Naive B cell (primary cell): ENCODE measurements at regions not wholly inside any gene's neighbourhood (a gene's known extent, or its start where the extent isn't known, plus 50 kb on each side); places are given as distances from the start of the nearest gene placed in this dataset.
A peak's percentile ranks its signal among the peaks of the same experiment; 100 is the strongest.

Experiments
- ATAC-seq, 2 donors: fragments of 150-1000 bp; cut with Tn5 transposase; 2 replicates each; pipeline ENCODE4 v1.10.0; 2021; ENCODE audit warnings: low read depth in 2 of 2, mild to moderate bottlenecking in 2 of 2, moderate library complexity in 2 of 2
- DNase-seq: peaks from one replicate; pipeline ENCODE4 v3.0.0; 2022
- H3K27ac Mint-ChIP-seq, 6 donors: one replicate each; pipeline ENCODE4 v1.8.0; 2020 to 2022; ENCODE audit warnings: mild to moderate bottlenecking in 6 of 6, mixed read lengths in 6 of 6, moderate library complexity in 5 of 6, inconsistent platforms in 2 of 6
- H3K27me3 Mint-ChIP-seq, 3 donors: one replicate each; pipeline ENCODE4 v1.8.0; 2021 to 2022; ENCODE audit warnings: mixed read lengths in 3 of 3, mild to moderate bottlenecking in 1 of 3
- H3K36me3 Mint-ChIP-seq, 2 donors: one replicate each; pipeline ENCODE4 v1.8.0; 2020 to 2022; ENCODE audit warnings: mixed read lengths in 2 of 2, inconsistent platforms in 1 of 2, mild to moderate bottlenecking in 1 of 2
- H3K4me1 Mint-ChIP-seq, 3 donors: one replicate each; pipeline ENCODE4 v1.8.0; 2020 to 2022; ENCODE audit warnings: mixed read lengths in 3 of 3, inconsistent platforms in 1 of 3, mild to moderate bottlenecking in 1 of 3, moderate library complexity in 1 of 3
- H3K4me3 Mint-ChIP-seq, 8 donors: one replicate each; pipeline ENCODE4 v1.8.0; 2020 to 2022; ENCODE audit warnings: mild to moderate bottlenecking in 8 of 8, mixed read lengths in 8 of 8, moderate library complexity in 8 of 8, inconsistent platforms in 2 of 8
- H3K9me3 Mint-ChIP-seq, 7 donors: one replicate each; pipeline ENCODE4 v1.8.0; 2020 to 2022; ENCODE audit warnings: mixed read lengths in 7 of 7, mild to moderate bottlenecking in 5 of 7, inconsistent platforms in 2 of 7, moderate library complexity in 1 of 7

GRCh38 chr2:240347949-240348500 is 87.4 kb upstream of the GPC1 start:
- H3K4me3 Mint-ChIP-seq: no peak overlapping the region
- no peak for DNase-seq
- H3K27me3 Mint-ChIP-seq: peaks cover 0 to 24% (median 23%) of the 10 kb centered on the region in 3 donors
- H3K4me1 Mint-ChIP-seq: no peaks in the 10 kb centered on the region
- ATAC-seq: no peak
- peaks cover 0 to 8% (median 0%) of the 10 kb centered on the region in 7 donors for H3K9me3 Mint-ChIP-seq
- no peaks in the 10 kb centered on the region for H3K36me3 Mint-ChIP-seq
- H3K27ac Mint-ChIP-seq: no peak overlapping the region

DNA sequence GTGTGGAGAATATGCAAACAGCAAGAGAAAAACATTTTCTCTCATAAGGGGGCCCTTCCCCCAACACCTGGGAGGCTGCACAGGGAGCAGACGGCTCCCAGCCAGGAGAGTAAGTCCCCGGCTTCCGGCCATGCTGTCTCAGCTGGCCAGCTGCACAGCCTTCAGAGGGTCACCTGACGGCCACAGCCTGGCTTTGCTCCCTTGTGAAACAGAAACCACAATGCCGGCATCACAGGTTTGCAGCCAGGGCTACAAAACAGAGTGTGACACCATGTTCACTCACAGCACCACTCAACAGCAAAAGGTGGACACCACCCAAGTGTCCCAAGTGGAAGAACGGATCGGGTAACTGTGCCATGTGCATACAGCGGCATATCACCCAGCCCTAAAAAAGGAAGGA is 86.9 kb upstream of the GPC1 start:
- peaks cover 0 to 8% (median 0%) of the 10 kb centered on the region in 7 donors for H3K9me3 Mint-ChIP-seq
- no peaks in the 10 kb centered on the region for H3K4me1 Mint-ChIP-seq
- ATAC-seq (no peak), DNase-seq (no peak)
- no peak overlapping the region for H3K27ac Mint-ChIP-seq
- H3K4me3 Mint-ChIP-seq: no peak overlapping the region
- peaks cover 0 to 24% (median 23%) of the 10 kb centered on the region in 3 donors for H3K27me3 Mint-ChIP-seq
- H3K36me3 Mint-ChIP-seq: no peaks in the 10 kb centered on the region

GRCh38 chr2:240349133-240350005 is 86.1 kb upstream of the GPC1 start:
- H3K9me3 Mint-ChIP-seq: peaks cover 0 to 8% (median 0%) of the 10 kb centered on the region in 7 donors

GRCh38 chr2:240350006-240350355 is 85.5 kb upstream of the GPC1 start:
- ATAC-seq (no peak), DNase-seq (no peak)
- H3K36me3 Mint-ChIP-seq: no peaks in the 10 kb centered on the region
- H3K4me1 Mint-ChIP-seq: no peaks in the 10 kb centered on the region
- H3K27me3 Mint-ChIP-seq: peaks cover 0 to 28% (median 24%) of the 10 kb centered on the region in 3 donors
- peaks cover 0 to 8% (median 0%) of the 10 kb centered on the region in 7 donors for H3K9me3 Mint-ChIP-seq
- H3K27ac Mint-ChIP-seq: no peak overlapping the region
- H3K4me3 Mint-ChIP-seq: peak overlapping the region in 1 of 8 donors; percentile 35

More at GRCh38 chr2:240349133-240350005, 86.1 kb upstream of the GPC1 start:
- H3K36me3 Mint-ChIP-seq: no peaks in the 10 kb centered on the region
- H3K27ac Mint-ChIP-seq: no peak overlapping the region
- no peak for DNase-seq
- no peaks in the 10 kb centered on the region for H3K4me1 Mint-ChIP-seq
- no peak overlapping the region for H3K4me3 Mint-ChIP-seq
- no peak for ATAC-seq
- H3K27me3 Mint-ChIP-seq: peaks cover 0 to 28% (median 24%) of the 10 kb centered on the region in 3 donors

DNA sequence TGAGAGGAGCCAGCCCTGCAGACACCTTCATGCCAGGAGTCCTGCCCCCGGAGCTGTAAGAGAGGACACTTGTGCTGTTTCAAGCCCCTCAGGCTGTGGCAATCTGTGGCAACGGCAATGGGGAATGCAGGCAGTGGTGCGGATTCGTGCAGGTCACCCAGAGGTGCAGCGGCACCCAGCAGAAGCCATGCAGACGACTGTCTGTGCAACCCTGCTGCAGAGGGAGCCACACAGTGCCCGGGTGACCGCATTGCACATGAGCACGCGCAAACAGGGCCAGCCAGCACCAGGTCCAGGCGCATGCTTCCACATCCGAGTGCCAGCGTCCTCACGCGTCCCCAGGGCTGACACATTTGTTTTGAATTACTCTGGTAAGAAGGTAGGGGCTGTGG is 84.8 kb upstream of the GPC1 start:
- Mint-ChIP-seq H3K4me1 (no peaks in the 10 kb centered on the region), H3K9me3 (peaks cover 0 to 7% (median 0%) of the 10 kb centered on the region in 7 donors), H3K27ac (no peak overlapping the region), H3K4me3 (no peak overlapping the region), H3K36me3 (no peaks in the 10 kb centered on the region), H3K27me3 (peaks cover 0 to 33% (median 24%) of the 10 kb centered on the region in 3 donors)
- DNase-seq (no peak), ATAC-seq (no peak)

- Mint-ChIP-seq H3K27me3 (peaks cover 0 to 38% (median 24%) of the 10 kb centered on the region in 3 donors), H3K27ac (no peak overlapping the region), H3K4me3 (peak overlapping the region in 1 of 8 donors; percentile 41), H3K36me3 (no peaks in the 10 kb centered on the region), H3K9me3 (peaks cover 0 to 6% (median 0%) of the 10 kb centered on the region in 7 donors), H3K4me1 (no peaks in the 10 kb centered on the region)
- DNase-seq: no peak
- ATAC-seq: no peak
These were observed 84.2 kb upstream of the GPC1 start for GRCh38 chr2:240351088-240351741.

- H3K4me3 Mint-ChIP-seq: no peak overlapping the region
- DNase-seq (no peak), ATAC-seq (no peak)
- H3K27me3 Mint-ChIP-seq: peaks cover 0 to 36% (median 24%) of the 10 kb centered on the region in 3 donors
- peaks cover 0 to 5% (median 0%) of the 10 kb centered on the region in 7 donors for H3K9me3 Mint-ChIP-seq
- H3K36me3 Mint-ChIP-seq: no peaks in the 10 kb centered on the region
- H3K27ac Mint-ChIP-seq: peak overlapping the region in 1 of 6 donors; percentile 42
- no peaks in the 10 kb centered on the region for H3K4me1 Mint-ChIP-seq
These were observed 83.5 kb upstream of the GPC1 start for GRCh38 chr2:240351826-240352426.

- peaks cover 0 to 42% (median 24%) of the 10 kb centered on the region in 3 donors for H3K27me3 Mint-ChIP-seq
- ATAC-seq (no peak), DNase-seq (no peak)
- H3K36me3 Mint-ChIP-seq: no peaks in the 10 kb centered on the region
- H3K9me3 Mint-ChIP-seq: peaks cover 0 to 5% (median 0%) of the 10 kb centered on the region in 7 donors
- no peaks in the 10 kb centered on the region for H3K4me1 Mint-ChIP-seq
- H3K27ac Mint-ChIP-seq: no peak overlapping the region
- peak overlapping the region in 1 of 8 donors; percentile 22 for H3K4me3 Mint-ChIP-seq
These were observed 82.2 kb upstream of the GPC1 start for GRCh38 chr2:240353086-240353798.

GRCh38 chr2:240353944-240354343 is 81.5 kb upstream of the GPC1 start:
- Mint-ChIP-seq H3K36me3 (no peaks in the 10 kb centered on the region), H3K4me3 (peak overlapping the region in 1 of 8 donors; percentile 14), H3K27ac (peak overlapping the region in 1 of 6 donors; percentile 56), H3K9me3 (peaks cover 0 to 4% (median 0%) of the 10 kb centered on the region in 7 donors), H3K27me3 (peaks cover 0 to 42% (median 17%) of the 10 kb centered on the region in 3 donors), H3K4me1 (no peaks in the 10 kb centered on the region)
- ATAC-seq (no peak), DNase-seq (no peak)

GRCh38 chr2:240355001-240355891 is 80.2 kb upstream of the GPC1 start:
- H3K27me3 Mint-ChIP-seq: peaks cover 0 to 39% (median 12%) of the 10 kb centered on the region in 3 donors
- H3K27ac Mint-ChIP-seq: no peak overlapping the region
- ATAC-seq: no peak

DNA sequence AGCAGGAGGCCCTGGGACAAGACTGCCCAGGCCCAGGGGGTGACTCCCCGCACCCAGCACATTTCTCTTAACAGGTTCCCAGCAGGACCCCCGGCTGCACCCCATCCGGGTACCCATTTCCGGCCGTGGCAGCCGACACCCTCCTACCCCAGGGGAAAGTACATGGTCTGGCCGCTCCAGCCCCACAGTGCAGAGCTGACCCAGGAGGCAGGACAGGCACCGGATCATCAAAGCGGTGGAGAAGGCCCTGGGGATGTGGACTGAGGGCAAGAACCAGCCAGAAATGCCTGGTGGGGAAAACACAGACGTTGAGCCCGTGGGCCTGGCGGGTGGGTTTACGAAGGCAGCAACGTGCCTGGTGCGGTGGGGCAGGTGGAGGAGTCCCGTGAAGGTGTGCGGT is 79.5 kb upstream of the GPC1 start:
- Mint-ChIP-seq H3K4me1 (no peaks in the 10 kb centered on the region), H3K27ac (peak overlapping the region in 1 of 6 donors; percentile 52), H3K4me3 (no peak overlapping the region), H3K27me3 (peaks cover 0 to 32% (median 7%) of the 10 kb centered on the region in 3 donors), H3K36me3 (peaks cover 5 to 9% of the 10 kb centered on the region in 2 donors), H3K9me3 (peaks cover 4 to 16% (median 12%) of the 10 kb centered on the region in 7 donors)
- no peak for ATAC-seq
- no peak for DNase-seq

More at GRCh38 chr2:240355001-240355891, 80.2 kb upstream of the GPC1 start:
- peaks cover 0 to 9% (median 6%) of the 10 kb centered on the region in 7 donors for H3K9me3 Mint-ChIP-seq
- H3K36me3 Mint-ChIP-seq: peaks cover 0 to 2% of the 10 kb centered on the region in 2 donors
- no peak for DNase-seq
- no peaks in the 10 kb centered on the region for H3K4me1 Mint-ChIP-seq
- no peak overlapping the region for H3K4me3 Mint-ChIP-seq
